GM10266 (cell line): ENCODE measurements at regions not wholly inside any gene's neighbourhood (a gene's known extent, or its start where the extent isn't known, plus 50 kb on each side); places are given as distances from the start of the nearest gene placed in this dataset.

Experiments used
- DNase-seq: peaks from one replicate; pipeline ENCODE4 v3.0.0; 2012; ENCODE audit errors: extremely low spot score
- TF ChIP-seq, protein P1 (sequence below): IDR thresholded peaks from 2 replicates; pipeline ENCODE4 v1.5.1; 2012; ENCODE audit warnings: mild to moderate bottlenecking, low read depth; ENCODE audit not compliant: control insufficient read depth, insufficient read depth; ENCODE audit errors: missing control alignments

DNA sequence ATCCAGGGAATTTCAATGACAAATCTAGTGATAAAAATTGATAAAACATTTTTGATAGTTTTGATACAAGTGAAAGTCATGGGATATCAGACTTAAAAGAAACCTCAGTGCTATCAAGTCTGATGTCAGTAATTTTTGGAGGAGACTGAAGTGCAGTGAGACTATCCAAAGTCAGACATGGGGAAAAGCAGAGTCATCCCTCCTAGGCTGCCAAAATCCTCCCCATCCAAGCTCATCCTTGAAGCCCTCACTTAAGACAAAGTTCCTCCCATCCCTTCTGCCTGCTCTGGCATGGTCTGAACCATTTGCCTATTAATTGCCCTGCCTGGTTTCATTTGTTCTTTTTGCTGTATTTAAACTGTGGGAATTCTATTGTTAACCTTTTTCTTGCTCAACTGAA lies 456.9 kb upstream of the UBE2E2 start:
- DNase-seq: no peak
- TF ChIP-seq, protein P1, sequence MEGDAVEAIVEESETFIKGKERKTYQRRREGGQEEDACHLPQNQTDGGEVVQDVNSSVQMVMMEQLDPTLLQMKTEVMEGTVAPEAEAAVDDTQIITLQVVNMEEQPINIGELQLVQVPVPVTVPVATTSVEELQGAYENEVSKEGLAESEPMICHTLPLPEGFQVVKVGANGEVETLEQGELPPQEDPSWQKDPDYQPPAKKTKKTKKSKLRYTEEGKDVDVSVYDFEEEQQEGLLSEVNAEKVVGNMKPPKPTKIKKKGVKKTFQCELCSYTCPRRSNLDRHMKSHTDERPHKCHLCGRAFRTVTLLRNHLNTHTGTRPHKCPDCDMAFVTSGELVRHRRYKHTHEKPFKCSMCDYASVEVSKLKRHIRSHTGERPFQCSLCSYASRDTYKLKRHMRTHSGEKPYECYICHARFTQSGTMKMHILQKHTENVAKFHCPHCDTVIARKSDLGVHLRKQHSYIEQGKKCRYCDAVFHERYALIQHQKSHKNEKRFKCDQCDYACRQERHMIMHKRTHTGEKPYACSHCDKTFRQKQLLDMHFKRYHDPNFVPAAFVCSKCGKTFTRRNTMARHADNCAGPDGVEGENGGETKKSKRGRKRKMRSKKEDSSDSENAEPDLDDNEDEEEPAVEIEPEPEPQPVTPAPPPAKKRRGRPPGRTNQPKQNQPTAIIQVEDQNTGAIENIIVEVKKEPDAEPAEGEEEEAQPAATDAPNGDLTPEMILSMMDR: no peak

DNA sequence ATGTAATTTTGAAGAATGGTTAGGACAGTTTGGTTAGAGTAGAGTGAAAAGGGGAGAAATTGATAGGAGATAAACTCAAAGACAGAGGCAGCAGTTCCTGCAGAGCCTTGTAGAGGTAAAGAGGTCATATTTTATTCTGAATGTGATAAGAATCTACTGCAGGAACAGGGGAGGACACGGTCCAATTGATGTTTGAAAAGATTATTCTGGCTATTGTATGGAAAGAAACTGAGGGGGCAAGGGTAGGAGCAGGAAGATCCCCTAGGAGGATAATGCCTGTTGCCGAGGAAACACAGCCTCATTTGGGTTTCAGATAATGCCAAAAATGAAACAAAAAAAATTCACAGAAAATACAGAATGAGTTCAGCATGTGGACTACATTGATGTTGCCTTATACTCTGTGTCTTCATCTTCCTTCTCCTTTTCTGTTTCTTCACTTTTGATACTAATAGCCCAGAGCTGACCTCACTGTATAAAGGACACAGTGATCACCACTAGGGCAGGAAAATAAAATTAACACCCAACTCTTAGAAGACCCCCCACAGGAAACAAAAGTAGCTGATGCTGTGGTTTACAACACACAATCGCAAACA lies 454.6 kb upstream of the UBE2E2 start:
- TF ChIP-seq, protein P1: no peak
- DNase-seq: no peak

DNA sequence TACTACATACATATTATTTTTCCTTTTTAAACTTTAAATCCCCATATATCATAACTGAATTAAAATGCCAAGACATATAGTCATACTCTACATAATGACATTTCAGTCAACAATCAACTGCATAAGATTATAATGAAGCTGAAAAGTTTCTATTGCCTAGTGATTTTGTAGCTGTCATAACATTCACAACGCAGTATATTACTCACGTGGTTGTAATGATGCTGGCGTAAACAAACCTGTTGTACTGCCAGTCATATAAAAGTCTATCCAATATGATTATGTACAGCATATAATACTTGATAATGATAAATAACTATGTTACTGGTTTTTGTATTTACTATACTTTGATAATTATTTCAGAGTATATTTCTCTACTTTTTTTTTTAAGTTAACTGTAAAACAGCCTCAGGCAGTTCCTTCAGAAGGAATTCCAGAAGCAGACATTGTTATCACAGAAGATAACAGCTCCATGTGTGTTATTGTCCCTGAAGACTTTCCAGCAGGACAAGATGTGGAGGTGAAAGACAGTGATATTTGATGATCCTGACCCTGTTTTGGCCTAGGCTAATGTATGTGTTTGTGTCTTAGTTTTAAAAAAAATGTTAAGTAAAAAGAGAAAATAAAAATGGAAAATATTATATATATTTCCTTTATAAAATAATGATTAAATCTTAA lies 443.4 kb upstream of the UBE2E2 start:
- DNase-seq: no peak
- TF ChIP-seq, protein P1: no peak

DNA sequence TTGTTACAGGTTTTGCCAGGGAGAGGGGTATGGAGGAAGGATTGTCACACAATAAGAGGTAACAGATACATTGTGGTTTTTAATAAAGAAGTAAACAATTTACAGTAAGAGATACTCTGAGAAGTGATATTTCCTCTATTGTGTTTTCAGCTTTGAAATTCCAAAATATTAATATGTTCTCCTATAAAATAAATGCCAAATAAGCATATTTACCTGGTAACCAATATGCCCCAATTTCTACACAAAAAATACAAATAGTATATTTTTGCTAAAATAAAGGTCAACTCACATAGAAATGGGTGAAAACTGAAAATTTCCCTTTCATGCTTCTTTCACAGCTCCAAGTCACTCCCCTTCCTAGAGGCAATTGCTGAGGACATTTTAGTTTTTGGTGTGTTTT lies 437.4 kb upstream of the UBE2E2 start:
- TF ChIP-seq, protein P1: no peak
- DNase-seq: no peak

DNA sequence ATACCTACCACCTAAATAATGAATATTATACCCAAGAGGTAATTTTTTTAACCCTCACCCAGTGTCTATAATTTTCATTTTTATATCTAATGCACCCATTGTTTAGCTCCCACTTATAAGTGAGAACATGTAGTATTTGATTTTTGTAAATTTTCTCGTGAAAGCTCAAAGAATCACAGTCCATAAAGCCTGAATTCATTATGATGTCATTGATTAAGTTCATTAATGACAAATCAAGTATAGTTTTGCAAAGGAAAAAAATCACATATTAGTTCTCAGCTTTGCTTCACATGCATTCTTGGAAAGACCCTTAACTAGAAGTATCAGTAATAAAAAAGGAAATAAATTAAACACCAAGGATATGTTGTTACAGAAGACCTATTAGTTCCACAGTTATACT lies 425.3 kb upstream of the UBE2E2 start:
- TF ChIP-seq, protein P1: no peak

DNA sequence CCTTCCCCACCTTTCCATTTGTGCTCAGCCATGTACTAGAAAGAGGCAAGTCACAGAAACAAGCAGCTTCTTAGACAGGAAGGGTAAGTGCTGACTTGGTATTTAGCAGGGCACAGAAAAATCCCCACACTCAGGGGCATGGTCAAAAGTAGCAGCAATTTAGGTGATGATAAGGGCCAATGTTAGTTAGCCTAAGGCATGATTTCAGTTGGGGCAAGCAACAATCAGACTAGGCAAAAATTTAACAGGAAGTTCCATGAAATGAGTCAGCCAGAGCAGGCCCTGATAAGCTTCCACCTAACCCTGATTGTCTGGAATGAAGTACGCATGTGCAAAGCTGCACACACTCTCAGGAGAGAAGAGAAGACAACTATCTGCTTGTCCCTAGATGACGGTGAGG lies 423.4 kb upstream of the UBE2E2 start:
- DNase-seq: no peak
- TF ChIP-seq, protein P1: no peak

More for the DNA sequence above, 425.3 kb upstream of the UBE2E2 start:
- DNase-seq: no peak

DNA sequence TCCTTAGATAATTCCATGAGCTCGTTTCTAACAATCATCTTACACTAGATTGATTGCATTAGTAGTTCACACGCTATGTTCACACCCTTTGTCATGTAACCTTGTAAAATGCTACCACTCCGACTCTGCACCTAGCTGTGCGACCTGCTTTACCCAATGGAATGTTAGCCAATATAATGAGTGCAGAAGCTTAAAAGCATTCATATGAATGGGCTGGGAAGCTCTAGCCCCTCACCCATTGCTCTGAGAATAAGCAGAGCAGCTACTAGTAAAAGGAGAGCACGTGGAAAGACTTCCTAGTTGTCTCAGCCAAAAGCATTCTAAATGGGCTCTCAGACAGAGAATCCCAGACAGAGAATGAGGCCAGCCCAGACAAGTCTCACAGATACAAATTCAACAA lies 410.6 kb upstream of the UBE2E2 start:
- TF ChIP-seq, protein P1: no peak
- no peak for DNase-seq
